GM21515 (cell line): ENCODE measurements at regions not wholly inside any gene's neighbourhood (a gene's known extent, or its start where the extent isn't known, plus 50 kb on each side); places are given as distances from the start of the nearest gene placed in this dataset.

ENCODE experiments used
- ATAC-seq: cut with Tn5 transposase; IDR thresholded peaks from one replicate; pipeline ENCODE4 v1.9.1; 2021; ENCODE audit not compliant: unreplicated experiment

GRCh38 chr4:67236788-67237187 lies 308.5 kb downstream of the CENPC start:
- ATAC-seq, result no peak

- no peak for ATAC-seq
These were observed 309.0 kb downstream of the CENPC start for GRCh38 chr4:67236318-67236717.

GRCh38 chr4:67234296-67234695 lies 311.0 kb downstream of the CENPC start:
- ATAC-seq, result no peak

- no peak for ATAC-seq
These were observed 316.2 kb downstream of the CENPC start for GRCh38 chr4:67229148-67229547.

GRCh38 chr4:67220861-67221260 lies 324.4 kb downstream of the CENPC start:
- ATAC-seq, result no peak

GRCh38 chr4:67218883-67219282 lies 326.4 kb downstream of the CENPC start:
- ATAC-seq, result no peak

GRCh38 chr4:67207941-67208441 lies 337.3 kb downstream of the CENPC start:
- ATAC-seq, result no peak

GRCh38 chr4:67204441-67204840 lies 340.9 kb downstream of the CENPC start:
- no peak for ATAC-seq

- ATAC-seq, result no peak
These were observed 344.0 kb downstream of the CENPC start for GRCh38 chr4:67201334-67201733.

- ATAC-seq, result no peak
These were observed 346.6 kb downstream of the CENPC start for GRCh38 chr4:67198727-67199126.

- ATAC-seq, result no peak
These were observed 377.5 kb downstream of the CENPC start for GRCh38 chr4:67167849-67168248.

- no peak for ATAC-seq
These were observed 382.6 kb downstream of the CENPC start for GRCh38 chr4:67162690-67163089.

GRCh38 chr4:67161311-67161710 lies 384.0 kb downstream of the CENPC start:
- no peak for ATAC-seq

- ATAC-seq, result no peak
These were observed 384.9 kb downstream of the CENPC start for GRCh38 chr4:67160394-67160793.

- ATAC-seq, result no peak
These were observed 386.6 kb downstream of the CENPC start for GRCh38 chr4:67158666-67159065.

- ATAC-seq, result no peak
These were observed 392.3 kb downstream of the CENPC start for GRCh38 chr4:67152976-67153375.

- ATAC-seq, result no peak
These were observed 393.6 kb downstream of the CENPC start for GRCh38 chr4:67151376-67152343.

- no peak for ATAC-seq
These were observed 403.7 kb downstream of the CENPC start for GRCh38 chr4:67141586-67141985.

GRCh38 chr4:67134616-67135015 lies 410.7 kb downstream of the CENPC start:
- ATAC-seq, result no peak

- no peak for ATAC-seq
These were observed 412.1 kb downstream of the CENPC start for GRCh38 chr4:67133162-67133561.

- ATAC-seq, result peak; percentile 90
These were observed 414.1 kb downstream of the CENPC start for GRCh38 chr4:67131224-67131623.

GRCh38 chr4:67130411-67130810 lies 414.9 kb downstream of the CENPC start:
- ATAC-seq, result no peak

GRCh38 chr4:67126570-67126969 lies 418.7 kb downstream of the CENPC start:
- no peak for ATAC-seq
